CD14-positive monocyte (primary cell): ENCODE measurements at regions not wholly inside any gene's neighbourhood (a gene's known extent, or its start where the extent isn't known, plus 50 kb on each side); places are given as distances from the start of the nearest gene placed in this dataset.

Source experiments
- DNase-seq, 3 donors: peaks; one replicate each; pipeline ENCODE4 v3.0.0-alpha.2; 2011 to 2022
- H2AFZ ChIP-seq: 2 replicates; pipeline ENCODE4 v1.6.0; 2012; ENCODE audit warnings: mild to moderate bottlenecking, low read depth, low read length, inconsistent platforms; ENCODE audit not compliant: insufficient read depth, poor library complexity, severe bottlenecking
- H3K27ac ChIP-seq, 2 donors: 1 replicate in 1 of 2; 2 replicates in 1 of 2; pipeline ENCODE4 v1.5.1; 2012 to 2013; ENCODE audit warnings: low read length in 2 of 2, control low read depth in 1 of 2, inconsistent platforms in 1 of 2, low read depth in 1 of 2, mild to moderate bottlenecking in 1 of 2
- H3K27me3 ChIP-seq, 2 donors: one replicate each; pipeline versions ENCODE4 v1.6.0 to v1.6.1; 2011 to 2013; ENCODE audit warnings: low read length in 2 of 2; ENCODE audit not compliant: control insufficient read depth in 2 of 2, insufficient read depth in 2 of 2
- H3K36me3 ChIP-seq, 2 donors: replicated peaks in 1 of 2; 1 replicate in 1 of 2; 2 replicates in 1 of 2; pipeline versions ENCODE4 v1.5.1 to v1.6.1; 2012 to 2013; ENCODE audit warnings: low read length in 2 of 2, control low read depth in 1 of 2, inconsistent platforms in 1 of 2, mild to moderate bottlenecking in 1 of 2; ENCODE audit not compliant: insufficient read depth in 2 of 2, control insufficient read depth in 1 of 2
- H3K4me1 ChIP-seq, 2 donors: 1 replicate in 1 of 2; 2 replicates in 1 of 2; pipeline versions ENCODE4 v1.5.1 to v1.6.1; 2012 to 2013; ENCODE audit warnings: low read length in 2 of 2, control low read depth in 1 of 2, inconsistent platforms in 1 of 2, mild to moderate bottlenecking in 1 of 2, moderate library complexity in 1 of 2; ENCODE audit not compliant: insufficient read depth in 2 of 2, control insufficient read depth in 1 of 2
- H3K4me2 ChIP-seq: replicated peaks from 2 replicates; pipeline ENCODE3; 2012; ENCODE audit warnings: low read length, moderate library complexity, mild to moderate bottlenecking; ENCODE audit not compliant: poor library complexity, severe bottlenecking; ENCODE audit errors: extremely low read depth
- H3K4me3 ChIP-seq, 3 experiments: fragments of 200-600 bp in 1 of 3; sonication (generic) in 1 of 3; replicated peaks in 1 of 3; 1 replicate in 2 of 3; 2 replicates in 1 of 3; pipeline ENCODE4 v1.5.1; 2011 to 2013; ENCODE audit warnings: low read length in 3 of 3, mild to moderate bottlenecking in 3 of 3, control low read depth in 2 of 3, low read depth in 2 of 3, inconsistent platforms in 1 of 3, moderate library complexity in 1 of 3
- H3K79me2 ChIP-seq: 2 replicates; pipeline ENCODE4 v1.6.0; 2012; ENCODE audit warnings: mild to moderate bottlenecking, control low read depth, inconsistent platforms, low read length, moderate library complexity; ENCODE audit not compliant: insufficient read depth
- H3K9ac ChIP-seq: 2 replicates; pipeline ENCODE4 v1.6.0; 2017; ENCODE audit warnings: low read length, mild to moderate bottlenecking; ENCODE audit not compliant: insufficient read depth, poor library complexity, severe bottlenecking
- H3K9me3 ChIP-seq, 2 donors: replicated peaks in 1 of 2; 1 replicate in 1 of 2; 2 replicates in 1 of 2; pipeline versions ENCODE4 v1.5.1 to v1.6.1; 2012 to 2013; ENCODE audit warnings: low read length in 2 of 2, control low read depth in 1 of 2; ENCODE audit not compliant: control insufficient read depth in 1 of 2, insufficient read depth in 1 of 2
- H4K20me1 ChIP-seq: 2 replicates; pipeline ENCODE4 v1.6.0; 2012; ENCODE audit warnings: mild to moderate bottlenecking, low read length, control low read depth, moderate library complexity; ENCODE audit not compliant: insufficient read depth
- H3K27ac Mint-ChIP-seq, 7 donors: one replicate each; pipeline ENCODE4 v1.8.0; 2020; ENCODE audit warnings: mild to moderate bottlenecking in 7 of 7, mixed read lengths in 7 of 7, moderate library complexity in 6 of 7, inconsistent platforms in 2 of 7
- H3K27me3 Mint-ChIP-seq, 3 donors: one replicate each; pipeline ENCODE4 v1.8.0; 2021 to 2022; ENCODE audit warnings: low read depth in 3 of 3, mild to moderate bottlenecking in 3 of 3, mixed read lengths in 3 of 3, moderate library complexity in 3 of 3, inconsistent platforms in 1 of 3
- H3K36me3 Mint-ChIP-seq, 2 donors: one replicate each; pipeline ENCODE4 v1.8.0; 2020; ENCODE audit warnings: mixed read lengths in 2 of 2, inconsistent platforms in 1 of 2, mild to moderate bottlenecking in 1 of 2
- H3K4me1 Mint-ChIP-seq: one replicate; pipeline ENCODE4 v1.8.0; 2020; ENCODE audit warnings: mild to moderate bottlenecking, mixed read lengths
- H3K4me3 Mint-ChIP-seq, 2 donors: one replicate each; pipeline ENCODE4 v1.8.0; 2020; ENCODE audit warnings: mild to moderate bottlenecking in 2 of 2, mixed read lengths in 2 of 2, moderate library complexity in 1 of 2
- H3K9me3 Mint-ChIP-seq, 7 donors: one replicate each; pipeline ENCODE4 v1.8.0; 2020 to 2022; ENCODE audit warnings: mixed read lengths in 7 of 7, mild to moderate bottlenecking in 6 of 7, moderate library complexity in 6 of 7, inconsistent platforms in 2 of 7
- WGBS: methylation state at CpG from one replicate; pipeline ENCODE4 v1.1.5; 2013; ENCODE audit warnings: missing lambda C conversion rate; ENCODE audit not compliant: insufficient coverage; 5-methylcytosine and 5-hydroxymethylcytosine counted together
- intact Hi-C, 2 donors: fragments of 100-400 bp; cut with micrococcal nuclease; formaldehyde crosslinking; loops; one replicate each; pipeline versions ENCODE4 v1.15.0 to v1.15.1; 2023
- TF ChIP-seq, protein P1 (sequence below): fragments of 200-600 bp; IDR thresholded peaks from one replicate; pipeline ENCODE4 v1.8.0; 2022; ENCODE audit warnings: antibody characterized with exemption, mild to moderate bottlenecking

DNA sequence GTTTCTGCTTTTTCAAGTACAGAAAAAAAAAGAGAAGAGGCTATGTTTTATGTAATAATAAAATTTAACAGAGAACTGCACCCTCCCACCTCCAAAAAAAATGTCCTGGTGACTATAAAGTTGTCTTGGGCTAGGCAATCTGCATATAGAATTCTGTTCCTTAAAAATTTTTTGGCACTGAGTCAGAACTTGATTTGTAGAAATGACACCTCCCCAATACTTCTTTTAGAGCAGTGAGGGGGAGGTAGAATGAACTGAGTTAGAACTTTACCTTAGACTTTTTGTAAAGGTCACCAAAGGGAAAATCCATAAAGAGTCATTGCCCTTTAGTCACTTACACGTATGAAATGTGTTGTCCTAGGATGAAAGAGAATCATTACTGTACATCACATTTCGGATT lies 80.0 kb downstream of the BTG1 start:
- Mint-ChIP-seq H3K4me3 (no peak overlapping the region), H3K27me3 (no peaks in the 10 kb centered on the region), H3K36me3 (no peaks in the 10 kb centered on the region), H3K9me3 (no peaks in the 10 kb centered on the region), H3K27ac (peak overlapping the region in 5 of 7 donors; percentile 73 to 91 (median 85)), H3K4me1 (peaks cover 71% of the 10 kb centered on the region)
- Histone ChIP-seq H3K27ac (peak overlapping the region in 1 of 2 donors; percentile 78), H4K20me1 (no peaks in the 10 kb centered on the region), H3K4me1 (peaks cover 53 to 67% of the 10 kb centered on the region in 2 donors), H2AFZ (no peak overlapping the region), H3K79me2 (peaks cover 18% of the 10 kb centered on the region), H3K36me3 (no peaks in the 10 kb centered on the region), H3K9ac (no peak overlapping the region), H3K4me3 (no peak overlapping the region), H3K9me3 (no peaks in the 10 kb centered on the region), H3K27me3 (no peaks in the 10 kb centered on the region), H3K4me2 (no peak overlapping the region)
- TF ChIP-seq, protein P1, sequence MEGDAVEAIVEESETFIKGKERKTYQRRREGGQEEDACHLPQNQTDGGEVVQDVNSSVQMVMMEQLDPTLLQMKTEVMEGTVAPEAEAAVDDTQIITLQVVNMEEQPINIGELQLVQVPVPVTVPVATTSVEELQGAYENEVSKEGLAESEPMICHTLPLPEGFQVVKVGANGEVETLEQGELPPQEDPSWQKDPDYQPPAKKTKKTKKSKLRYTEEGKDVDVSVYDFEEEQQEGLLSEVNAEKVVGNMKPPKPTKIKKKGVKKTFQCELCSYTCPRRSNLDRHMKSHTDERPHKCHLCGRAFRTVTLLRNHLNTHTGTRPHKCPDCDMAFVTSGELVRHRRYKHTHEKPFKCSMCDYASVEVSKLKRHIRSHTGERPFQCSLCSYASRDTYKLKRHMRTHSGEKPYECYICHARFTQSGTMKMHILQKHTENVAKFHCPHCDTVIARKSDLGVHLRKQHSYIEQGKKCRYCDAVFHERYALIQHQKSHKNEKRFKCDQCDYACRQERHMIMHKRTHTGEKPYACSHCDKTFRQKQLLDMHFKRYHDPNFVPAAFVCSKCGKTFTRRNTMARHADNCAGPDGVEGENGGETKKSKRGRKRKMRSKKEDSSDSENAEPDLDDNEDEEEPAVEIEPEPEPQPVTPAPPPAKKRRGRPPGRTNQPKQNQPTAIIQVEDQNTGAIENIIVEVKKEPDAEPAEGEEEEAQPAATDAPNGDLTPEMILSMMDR: no peak
- WGBS: no CpG with 5 or more reads among the region's 2 CpGs
- intact Hi-C loops: no loop called here
- peak; percentile 51 to 81 (median 51) for DNase-seq

DNA sequence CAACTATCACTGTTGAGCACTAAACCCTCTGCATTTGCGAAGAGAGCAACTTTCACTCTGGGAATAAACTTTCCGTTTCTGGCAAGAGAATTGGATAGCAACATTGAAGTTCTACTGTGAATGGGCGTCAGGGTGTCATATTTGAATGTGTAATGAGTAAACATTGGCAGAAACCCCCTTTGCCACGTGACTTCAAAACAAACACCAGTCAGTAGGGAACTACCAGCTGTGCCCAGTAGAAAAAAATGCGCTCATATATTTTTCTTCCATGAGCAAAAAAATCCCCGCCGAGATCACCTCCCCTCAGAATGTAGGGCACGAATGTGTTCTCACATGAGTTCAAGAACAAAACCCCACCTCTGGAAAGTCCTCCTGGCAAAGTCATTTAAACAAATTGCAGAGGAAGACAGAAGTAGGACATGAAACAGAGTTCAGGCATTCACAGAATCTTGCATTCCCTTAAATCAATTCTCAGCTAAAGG lies 80.6 kb downstream of the BTG1 start:
- peak overlapping the region; percentile 16 for H3K4me2 ChIP-seq
- no peaks in the 10 kb centered on the region for H3K9me3 Mint-ChIP-seq

More for the DNA sequence above, 80.6 kb downstream of the BTG1 start:
- Histone ChIP-seq H3K27me3 (no peaks in the 10 kb centered on the region), H2AFZ (no peak overlapping the region), H3K79me2 (peaks cover 14% of the 10 kb centered on the region), H3K9ac (no peak overlapping the region), H3K4me3 (no peak overlapping the region), H3K9me3 (no peaks in the 10 kb centered on the region), H4K20me1 (no peaks in the 10 kb centered on the region), H3K36me3 (no peaks in the 10 kb centered on the region), H3K27ac (peak overlapping the region in 1 of 2 donors; percentile 78), H3K4me1 (peaks cover 51 to 67% of the 10 kb centered on the region in 2 donors)
- Mint-ChIP-seq H3K4me3 (no peak overlapping the region), H3K27ac (peak overlapping the region; percentile 73 to 91 (median 83)), H3K4me1 (peaks cover 70% of the 10 kb centered on the region), H3K27me3 (no peaks in the 10 kb centered on the region), H3K36me3 (no peaks in the 10 kb centered on the region)
- intact Hi-C loops: no loop called here
- peak in 1 of 3 donors; percentile 84 for DNase-seq
- 83% methylated on average over 4 of the region's 8 CpGs for WGBS
- TF ChIP-seq, protein P1: no peak
